OCI-LY7 (cell line): ENCODE measurements at regions not wholly inside any gene's neighbourhood (a gene's known extent, or its start where the extent isn't known, plus 50 kb on each side); places are given as distances from the start of the nearest gene placed in this dataset.

ENCODE experiments used
- CTCF ChIP-seq: fragments of 200-600 bp; sonication (generic); conservative IDR thresholded peaks from 2 replicates; pipeline ENCODE4 v1.5.1; 2014; ENCODE audit warnings: mild to moderate bottlenecking, antibody characterized with exemption, low read length, moderate library complexity, mixed read lengths
- EZH2phosphoT487 ChIP-seq: fragments of 200-600 bp; sonication (generic); IDR thresholded peaks from 2 replicates; pipeline ENCODE4 v1.6.1; 2018; ENCODE audit warnings: low read depth, borderline replicate concordance, mild to moderate bottlenecking, mixed run types, antibody characterized with exemption, low read length, moderate library complexity, mixed read lengths

GRCh38 chr2:609449-609848 is 67.8 kb downstream of the TMEM18 start:
- TF ChIP-seq CTCF (no peak), EZH2phosphoT487 (no peak)
